GM12878 (cell line): ENCODE measurements at regions not wholly inside any gene's neighbourhood (a gene's known extent, or its start where the extent isn't known, plus 50 kb on each side); places are given as distances from the start of the nearest gene placed in this dataset.
A peak's percentile ranks its signal among the peaks of the same experiment; 100 is the strongest.

Experiments
- ATAC-seq: fragments of 200-7000 bp; cut with Tn5 transposase; 3 replicates; pipeline ENCODE4 v1.9.1; 2020; ENCODE audit warnings: mild to moderate bottlenecking, moderate library complexity
- BruUV-seq: library from RNA; stranded (reverse); fragments of 400-500 nt; replicated peaks from 2 replicates; lab custom pipeline; 2021; lab: Mats Ljungman, UMichigan
- CTCF ChIA-PET: fragments of 300-600 bp; sonication (Branson Sonifier 250); formaldehyde crosslinking; extraction: SDS; loops from one replicate; lab custom pipeline; 2021; ENCODE audit warnings: inconsistent platforms; lab: Yijun Ruan, JAX
- POLR2A ChIA-PET: fragments of 350-600 bp; formaldehyde crosslinking; extraction: SDS; loops from one replicate; lab custom pipeline; 2021; ENCODE audit warnings: inconsistent platforms; lab: Charles Lee
- RAD21 ChIA-PET: fragments of 300-600 bp; sonication (Branson Sonifier 250); formaldehyde crosslinking; loops from one replicate; lab custom pipeline; 2023; ENCODE audit warnings: antibody characterized with exemption; ENCODE audit not compliant: unreplicated experiment; lab: Charles Lee
- SMC1A ChIA-PET: fragments of 300-600 bp; sonication (Branson Sonifier 250); formaldehyde crosslinking; loops from one replicate; lab custom pipeline; 2023; ENCODE audit not compliant: unreplicated experiment, uncharacterized antibody; lab: Charles Lee
- DNase-seq: peaks from one replicate; pipeline ENCODE4 v3.0.0-alpha.2; 2011; ENCODE audit warnings: low read depth, low spot score
- FAIRE-seq: peaks from 3 replicates; lab custom pipeline; 2011; peaks lifted over from hg19 to GRCh38; lab: Jason Lieb, UNC
- H2AFZ ChIP-seq: 2 replicates; pipeline ENCODE4 v1.6.0; 2011; ENCODE audit warnings: low read depth, low read length, control low read depth; ENCODE audit not compliant: control insufficient read depth
- H3K27ac ChIP-seq: 2 replicates; pipeline ENCODE4 v1.5.1; 2011; ENCODE audit warnings: control low read depth; ENCODE audit not compliant: control insufficient read depth, insufficient read depth
- H3K27me3 ChIP-seq, 2 experiments: replicated peaks in 1 of 2; 2 replicates each; pipeline versions ENCODE4 v1.6.0 to v1.6.1; 2011; ENCODE audit warnings: low read length in 1 of 2; ENCODE audit not compliant: control insufficient read depth in 2 of 2, insufficient read depth in 2 of 2
- H3K36me3 ChIP-seq, 2 experiments: 2 replicates each; pipeline ENCODE4 v1.5.1; 2011; ENCODE audit warnings: low read length in 1 of 2; ENCODE audit not compliant: control insufficient read depth in 2 of 2, insufficient read depth in 2 of 2
- H3K4me1 ChIP-seq: 2 replicates; pipeline ENCODE4 v1.6.1; 2011; ENCODE audit warnings: mild to moderate bottlenecking, low read length, moderate library complexity, mixed read lengths; ENCODE audit not compliant: control insufficient read depth, insufficient read depth
- H3K4me2 ChIP-seq: 2 replicates; pipeline ENCODE4 v1.6.0; 2011; ENCODE audit warnings: control low read depth; ENCODE audit not compliant: control insufficient read depth, insufficient read depth
- H3K4me3 ChIP-seq: fragments of 200-600 bp; sonication (generic); 2 replicates; pipeline ENCODE4 v1.5.1; 2016
- H3K79me2 ChIP-seq: 2 replicates; pipeline ENCODE4 v1.6.0; 2011; ENCODE audit warnings: low read length; ENCODE audit not compliant: control insufficient read depth, insufficient read depth
- H3K9ac ChIP-seq: 2 replicates; pipeline ENCODE4 v1.8.0; 2011; ENCODE audit warnings: low read length, control low read depth, mixed read lengths; ENCODE audit not compliant: control insufficient read depth, insufficient read depth
- H3K9me3 ChIP-seq: replicated peaks from 3 replicates; pipeline ENCODE4 v1.5.1; 2011; ENCODE audit warnings: mild to moderate bottlenecking, low read length; ENCODE audit not compliant: control insufficient read depth, insufficient read depth
- H4K20me1 ChIP-seq: 2 replicates; pipeline ENCODE4 v1.6.0; 2011; ENCODE audit not compliant: control insufficient read depth, insufficient read depth
- BHLHE40 ChIP-seq, 2 experiments: fragments of 450-650 bp in 1 of 2; IDR thresholded peaks; 2 replicates each; pipeline ENCODE4 v1.6.1; 2011 to 2017; ENCODE audit warnings: low read depth in 2 of 2, borderline replicate concordance in 1 of 2, improper control_type of control experiment in 1 of 2, low read length in 1 of 2, mild to moderate bottlenecking in 1 of 2
- EP300 ChIP-seq, 2 experiments: fragments of 150-350 bp in 1 of 2; IDR thresholded peaks; 2 replicates each; pipeline ENCODE4 v1.6.1; 2011 to 2012; ENCODE audit warnings: low read depth in 2 of 2, low read length in 2 of 2, borderline replicate concordance in 1 of 2, improper control_type of control experiment in 1 of 2, inconsistent platforms in 1 of 2; ENCODE audit not compliant: control insufficient read depth in 1 of 2
- IRF5 ChIP-seq: fragments of 450-650 bp; IDR thresholded peaks from 2 replicates; pipeline ENCODE4 v1.6.1; 2017; ENCODE audit warnings: borderline replicate concordance
- NR2F1 ChIP-seq: fragments of 450-650 bp; conservative IDR thresholded peaks from 2 replicates; pipeline ENCODE4 v1.6.1; 2017; ENCODE audit warnings: mild to moderate bottlenecking
- RAD51 ChIP-seq: fragments of 450-650 bp; IDR thresholded peaks from 2 replicates; pipeline ENCODE4 v1.6.1; 2016; ENCODE audit warnings: moderate library complexity, mild to moderate bottlenecking, inconsistent platforms
- RELB ChIP-seq: fragments of 450-650 bp; IDR thresholded peaks from 2 replicates; pipeline ENCODE4 v1.6.1; 2017; ENCODE audit warnings: low read depth, mild to moderate bottlenecking, moderate library complexity
- SMC3 ChIP-seq: IDR thresholded peaks from 2 replicates; pipeline ENCODE4 v1.6.1; 2011; ENCODE audit warnings: low read length, improper control_type of control experiment, borderline replicate concordance
- TCF12 ChIP-seq: IDR thresholded peaks from 2 replicates; pipeline ENCODE4 v1.6.1; 2011; ENCODE audit warnings: low read depth, mild to moderate bottlenecking, low read length
- TCF3 ChIP-seq: IDR thresholded peaks from 2 replicates; pipeline ENCODE4 v1.6.1; 2012; ENCODE audit warnings: low read depth, mild to moderate bottlenecking, low read length, borderline replicate concordance; ENCODE audit not compliant: insufficient read depth
- ZBTB40 ChIP-seq: fragments of 450-650 bp; IDR thresholded peaks from 2 replicates; pipeline ENCODE4 v1.6.1; 2016; ENCODE audit warnings: mild to moderate bottlenecking, moderate library complexity, borderline replicate concordance
- WGBS: methylation state at CpG from one replicate; pipeline ENCODE4 v1.1.6; 2016; ENCODE audit warnings: low lambda C conversion rate; ENCODE audit not compliant: insufficient replicate concordance, insufficient coverage; ENCODE audit errors: missing lambda C conversion rate; 5-methylcytosine and 5-hydroxymethylcytosine counted together
- in situ Hi-C: fragments of 300-500 bp; cut with MboI; formaldehyde crosslinking; loops from 9 replicates; pipeline ENCODE4 v1.14.3; 2018; ENCODE audit warnings: mixed read lengths
- intact Hi-C: fragments of 100-400 bp; cut with micrococcal nuclease; formaldehyde crosslinking; loops from one replicate; pipeline ENCODE4 v1.14.2; 2022; ENCODE audit not compliant: unreplicated experiment

GRCh38 chr12:76143343-76144244 lies 59.1 kb upstream of the NAP1L1 start:
- no peak overlapping the region for H3K9ac ChIP-seq
- H3K79me2 ChIP-seq = no peaks in the 10 kb centered on the region
- intact Hi-C loops (loop anchor here (1.0 to 5.0 kb wide), 2 partner anchors 15 to 61 kb away; partner anchors contain the start of gene NAP1L1), in situ Hi-C loops (no loop called here)
- ChIA-PET CTCF (interaction anchor here (0.6 to 3.9 kb wide), 5 partner anchors 10 to 617 kb away, joined by 3 to 21 read pairs (median 3); no protein-coding TSS in a partner anchor), POLR2A (interaction anchor here (0.6 to 1.9 kb wide), 5 partner anchors 15 to 85 kb away, joined by 3 to 8 read pairs (median 3); partner anchors contain the start of gene NAP1L1), RAD21 (interaction anchor here (0.9 to 1.8 kb wide), 6 partner anchors 9 to 112 kb away, joined by 3 to 10 read pairs (median 4); partner anchors contain the start of gene PHLDA1), SMC1A (interaction anchor here (0.6 to 3.4 kb wide), 11 partner anchors 8 to 112 kb away, joined by 3 to 20 read pairs (median 3); partner anchors contain the start of gene PHLDA1)
- H3K27ac ChIP-seq = no peak overlapping the region
- ATAC-seq (peak; percentile 96), DNase-seq (peak; percentile 38), FAIRE-seq (peak; percentile 96)
- H3K9me3 ChIP-seq = no peaks in the 10 kb centered on the region; the same call in 2 of the 3 replicates
- H4K20me1 ChIP-seq = no peaks in the 10 kb centered on the region
- peak overlapping the region; percentile 0; the same call in 1 of the 2 replicates for H3K4me2 ChIP-seq
- no peak overlapping the region for H2AFZ ChIP-seq
- H3K36me3 ChIP-seq = no peaks in the 10 kb centered on the region
- no peaks in the 10 kb centered on the region for H3K27me3 ChIP-seq
- H3K4me3 ChIP-seq = no peak overlapping the region
- WGBS = 46% methylated on average over 6 of the region's 6 CpGs
- no TSS peak for BruUV-seq
- peaks cover 20% of the 10 kb centered on the region for H3K4me1 ChIP-seq
- TF ChIP-seq ZBTB40 (peak; percentile 70), RELB (peak; percentile 65; the same call in 1 of the 2 replicates), SMC3 (no peak), NR2F1 (peak; percentile 93), RAD51 (peak; percentile 70), BHLHE40 (IDR thresholded peaks at IDR 0.05; ENCODE audit: borderline replicate concordance in 1 of 2, low read depth in 2 of 2, low read length in 1 of 2) (peak; percentile 33 to 39; a peak in 2 of 4 replicates), IRF5 (no peak), TCF3 (no peak), TCF12 (peak; percentile 76), EP300 (IDR thresholded peaks at IDR 0.05; ENCODE audit: borderline replicate concordance in 1 of 2, control insufficient read depth in 1 of 2, low read depth in 2 of 2, low read length in 2 of 2) (peak; percentile 53 to 65; a peak in 3 of 4 replicates)
